Bronchial epithelial cell (primary cell): ENCODE measurements at regions not wholly inside any gene's neighbourhood (a gene's known extent, or its start where the extent isn't known, plus 50 kb on each side); places are given as distances from the start of the nearest gene placed in this dataset.

ENCODE experiments used
- DNase-seq: peaks from one replicate; pipeline ENCODE4 v3.0.0-alpha.2; 2010; ENCODE audit warnings: low read depth
- FAIRE-seq: peaks from 2 replicates; lab custom pipeline; 2011; peaks lifted over from hg19 to GRCh38; lab: Jason Lieb, UNC
- H3K27me3 ChIP-seq: 2 replicates; pipeline ENCODE4 v1.5.1; 2011; ENCODE audit warnings: low read length; ENCODE audit not compliant: control insufficient read depth, insufficient read depth
- H3K36me3 ChIP-seq: 2 replicates; pipeline ENCODE4 v1.5.1; 2011; ENCODE audit warnings: low read length; ENCODE audit not compliant: control insufficient read depth, insufficient read depth
- H3K4me3 ChIP-seq: 2 replicates; pipeline ENCODE4 v1.5.1; 2011; ENCODE audit warnings: mild to moderate bottlenecking, low read depth, low read length, control low read depth
- TF ChIP-seq, protein P1 (sequence below): IDR thresholded peaks from 2 replicates; pipeline ENCODE4 v1.5.1; 2011; ENCODE audit warnings: mild to moderate bottlenecking, moderate library complexity, low read length, control low read depth, inconsistent platforms; ENCODE audit not compliant: insufficient read depth, severe bottlenecking

DNA sequence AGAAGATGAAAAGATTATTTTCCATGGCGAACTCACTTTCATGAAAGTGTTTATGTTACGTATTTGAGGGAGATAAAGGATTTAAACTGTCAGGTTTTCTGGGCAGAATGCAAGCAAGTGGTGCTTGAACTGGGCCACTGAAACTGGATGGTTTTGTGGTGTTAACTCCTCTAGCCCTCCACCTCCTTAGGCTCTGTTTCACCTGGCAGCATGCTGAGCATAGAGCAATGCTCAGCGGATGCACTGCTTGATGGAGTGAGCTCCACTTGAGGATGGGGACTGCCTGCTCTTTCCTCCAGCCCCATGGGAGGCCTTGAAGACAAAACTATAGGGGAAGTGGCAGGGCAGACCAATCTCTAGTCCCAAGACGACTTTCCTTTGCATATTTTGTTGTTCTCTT lies 345.8 kb downstream of the TDRD15 start:
- DNase-seq (no peak), FAIRE-seq (no peak)
- Histone ChIP-seq H3K36me3 (no peaks in the 10 kb centered on the region), H3K4me3 (no peak overlapping the region), H3K27me3 (no peaks in the 10 kb centered on the region)
- TF ChIP-seq, protein P1, sequence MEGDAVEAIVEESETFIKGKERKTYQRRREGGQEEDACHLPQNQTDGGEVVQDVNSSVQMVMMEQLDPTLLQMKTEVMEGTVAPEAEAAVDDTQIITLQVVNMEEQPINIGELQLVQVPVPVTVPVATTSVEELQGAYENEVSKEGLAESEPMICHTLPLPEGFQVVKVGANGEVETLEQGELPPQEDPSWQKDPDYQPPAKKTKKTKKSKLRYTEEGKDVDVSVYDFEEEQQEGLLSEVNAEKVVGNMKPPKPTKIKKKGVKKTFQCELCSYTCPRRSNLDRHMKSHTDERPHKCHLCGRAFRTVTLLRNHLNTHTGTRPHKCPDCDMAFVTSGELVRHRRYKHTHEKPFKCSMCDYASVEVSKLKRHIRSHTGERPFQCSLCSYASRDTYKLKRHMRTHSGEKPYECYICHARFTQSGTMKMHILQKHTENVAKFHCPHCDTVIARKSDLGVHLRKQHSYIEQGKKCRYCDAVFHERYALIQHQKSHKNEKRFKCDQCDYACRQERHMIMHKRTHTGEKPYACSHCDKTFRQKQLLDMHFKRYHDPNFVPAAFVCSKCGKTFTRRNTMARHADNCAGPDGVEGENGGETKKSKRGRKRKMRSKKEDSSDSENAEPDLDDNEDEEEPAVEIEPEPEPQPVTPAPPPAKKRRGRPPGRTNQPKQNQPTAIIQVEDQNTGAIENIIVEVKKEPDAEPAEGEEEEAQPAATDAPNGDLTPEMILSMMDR = no peak

DNA sequence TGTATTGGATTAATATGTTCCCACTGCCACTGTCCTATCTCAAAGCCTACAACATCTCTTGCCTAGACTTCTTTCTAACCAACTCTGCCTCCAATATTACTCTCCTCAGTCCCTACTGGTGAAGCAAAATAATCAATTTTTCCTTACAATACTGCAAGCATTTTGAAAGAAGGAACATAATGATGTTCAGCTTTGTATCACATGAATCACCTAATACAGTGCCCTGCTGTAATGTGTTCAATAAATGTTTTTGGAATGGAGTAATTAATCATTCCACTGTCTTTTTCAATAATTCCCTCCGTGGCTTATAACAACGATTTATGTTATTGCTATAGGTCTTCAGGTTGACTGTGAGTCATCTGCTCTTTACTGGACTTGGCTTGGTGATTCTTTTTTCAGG lies 356.4 kb downstream of the TDRD15 start:
- no peaks in the 10 kb centered on the region for H3K36me3 ChIP-seq
- DNase-seq = no peak
- no peak overlapping the region for H3K4me3 ChIP-seq
- H3K27me3 ChIP-seq = no peaks in the 10 kb centered on the region
- TF ChIP-seq, protein P1 = no peak
- no peak for FAIRE-seq

DNA sequence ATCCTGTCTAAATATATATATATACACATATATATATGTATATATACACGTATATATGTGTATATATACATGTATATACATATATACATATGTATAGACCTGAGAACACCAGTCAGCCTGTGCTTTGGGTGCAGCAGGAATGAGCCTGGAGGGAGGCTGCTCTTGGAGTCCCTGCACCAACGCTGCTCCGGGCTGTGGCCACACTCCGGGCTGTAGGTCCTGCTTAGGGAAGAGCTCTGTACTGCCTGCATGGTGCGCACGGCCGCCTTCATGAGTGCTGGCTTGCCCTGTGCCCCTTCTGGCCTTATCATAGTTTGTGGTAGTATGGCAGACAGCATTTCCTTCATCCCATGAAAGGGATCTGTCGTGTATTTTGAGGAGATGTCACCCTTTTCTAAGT lies 360.9 kb downstream of the TDRD15 start:
- Histone ChIP-seq H3K4me3 (no peak overlapping the region), H3K36me3 (no peaks in the 10 kb centered on the region), H3K27me3 (no peaks in the 10 kb centered on the region)
- TF ChIP-seq, protein P1 = no peak
- no peak for DNase-seq
- no peak for FAIRE-seq

DNA sequence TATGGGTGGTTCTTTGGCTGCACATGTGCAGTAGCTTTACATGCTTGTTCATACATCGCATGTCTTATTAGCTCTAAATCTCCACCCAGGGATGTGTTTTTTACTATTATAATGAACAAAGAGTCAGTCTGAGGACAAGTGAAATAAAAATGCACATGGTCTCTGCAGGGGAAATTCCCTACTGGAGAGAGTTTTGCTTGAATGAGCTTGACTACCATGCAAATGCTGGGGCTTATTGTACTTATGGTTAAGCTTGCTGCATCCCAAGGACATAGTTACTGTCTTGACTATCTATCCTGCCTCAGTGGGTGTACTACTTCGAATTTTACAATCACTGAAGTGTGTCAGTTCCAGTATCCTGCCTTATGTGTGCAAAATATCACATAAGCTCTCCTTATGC lies 362.7 kb downstream of the TDRD15 start:
- no peak overlapping the region for H3K4me3 ChIP-seq
- H3K36me3 ChIP-seq = no peaks in the 10 kb centered on the region
- H3K27me3 ChIP-seq = no peaks in the 10 kb centered on the region
- FAIRE-seq (no peak), DNase-seq (no peak)
- TF ChIP-seq, protein P1 = no peak

DNA sequence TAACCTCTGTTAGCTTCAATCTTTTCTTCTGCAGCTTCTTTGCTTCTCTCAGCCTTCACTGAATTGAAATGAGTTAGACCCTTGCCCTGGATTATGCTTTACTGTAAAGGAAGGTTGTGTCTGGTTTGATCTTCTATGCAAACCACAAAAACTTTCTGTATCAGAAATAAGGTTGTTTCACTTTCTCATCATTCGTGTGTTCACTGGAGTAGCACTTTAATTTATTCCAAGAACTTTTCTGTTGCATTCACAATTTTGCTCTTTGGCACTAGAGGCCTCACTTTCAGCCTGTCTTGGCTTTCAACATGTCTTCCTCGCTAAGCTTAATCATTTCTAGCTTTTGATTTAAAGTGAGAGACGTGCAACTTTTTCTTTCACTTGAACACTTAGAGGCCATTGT lies 365.3 kb downstream of the TDRD15 start:
- H3K4me3 ChIP-seq = no peak overlapping the region
- H3K27me3 ChIP-seq = no peaks in the 10 kb centered on the region
- no peaks in the 10 kb centered on the region for H3K36me3 ChIP-seq
- TF ChIP-seq, protein P1 = no peak
- no peak for DNase-seq
- FAIRE-seq = no peak

DNA sequence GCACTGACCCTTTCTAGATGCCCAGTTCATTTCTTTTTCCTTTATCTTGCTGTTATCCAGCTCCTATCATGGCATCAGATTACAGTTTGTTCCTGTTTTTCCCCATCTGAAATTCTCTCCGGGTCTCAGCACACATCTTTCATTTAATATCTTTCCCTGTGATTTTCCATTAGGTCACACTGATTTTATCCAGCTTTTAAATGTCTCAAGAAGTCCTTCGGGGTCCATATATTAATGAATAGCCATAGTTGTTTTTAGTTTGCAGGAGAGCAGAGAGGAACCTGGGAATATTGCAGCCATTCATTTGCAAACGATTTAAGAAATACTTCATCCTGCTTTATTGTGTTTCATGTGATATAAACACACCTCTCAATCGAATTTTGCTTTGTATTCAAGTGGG lies 374.2 kb downstream of the TDRD15 start:
- DNase-seq (no peak), FAIRE-seq (no peak)
- H3K27me3 ChIP-seq = no peaks in the 10 kb centered on the region
- no peak overlapping the region for H3K4me3 ChIP-seq
- TF ChIP-seq, protein P1 = no peak
- no peaks in the 10 kb centered on the region for H3K36me3 ChIP-seq
